ENCODE measurements at regions not wholly inside any gene's neighbourhood (a gene's known extent, or its start where the extent isn't known, plus 50 kb on each side); places are given as distances from the start of the nearest gene placed in this dataset.
"Not testable (repeated sequence)": the region's sequence is repeated elsewhere in the genome, so short reads cannot be mapped to it uniquely, and the experiment has no call there.

DNA sequence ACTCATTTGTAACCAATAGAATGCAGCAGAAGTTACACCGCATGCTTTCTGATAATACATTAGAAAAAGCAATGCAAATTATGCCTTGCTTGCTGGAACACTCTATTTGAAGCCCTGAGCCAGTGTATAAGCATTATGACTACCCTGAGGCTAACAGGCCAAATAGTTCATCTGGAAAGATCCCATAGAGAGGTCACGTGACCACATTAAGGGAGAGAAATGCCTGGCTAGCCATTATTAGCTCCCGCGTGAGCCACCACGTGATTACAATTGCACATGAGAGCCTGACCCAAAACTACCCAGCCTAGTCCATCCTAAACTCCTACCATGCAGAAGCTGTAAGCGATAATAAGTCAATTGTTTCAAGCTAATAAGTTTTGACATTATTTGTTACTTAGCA is 472.9 kb upstream of the GALNTL6 start:
- DNase-seq (ENCODE audit: low spot score) = no peak

DNA sequence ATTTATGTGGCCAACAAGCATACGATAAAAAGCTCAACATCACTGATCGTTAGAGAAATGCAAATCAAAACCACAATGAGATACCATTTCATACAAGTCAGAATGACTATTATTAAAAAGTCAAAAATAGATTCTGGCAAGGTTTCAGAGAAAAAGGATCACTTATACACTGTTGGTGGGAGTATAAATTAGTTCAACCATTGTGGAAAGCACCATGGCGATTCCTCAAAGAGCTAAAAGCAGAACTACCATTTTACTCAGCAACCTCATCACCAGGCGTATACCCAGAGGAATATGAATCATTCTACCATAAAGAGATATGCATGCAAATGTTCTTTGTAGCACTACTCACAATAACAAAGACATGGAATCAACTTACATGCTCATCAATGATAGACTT is 478.7 kb upstream of the GALNTL6 start:
- no peak for DNase-seq (ENCODE audit: low spot score)

DNA sequence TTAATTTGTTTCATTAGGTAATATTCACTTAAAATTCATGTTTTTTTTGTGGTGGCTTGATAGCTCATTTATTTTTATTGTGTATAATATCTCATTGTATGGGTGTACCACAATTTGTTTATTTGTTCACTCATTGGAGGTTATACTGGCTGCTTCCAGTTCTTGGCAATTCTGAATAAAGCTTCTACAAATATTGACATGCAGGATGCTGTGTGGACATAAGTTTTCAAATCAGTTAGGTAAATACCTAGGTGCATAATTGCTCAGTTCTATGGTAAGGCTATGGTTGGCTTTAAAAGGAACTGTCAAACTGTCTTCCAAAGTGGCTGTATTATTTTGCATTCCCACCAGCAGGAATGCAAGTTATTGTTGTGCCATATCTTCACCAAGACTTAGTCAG is 504.5 kb upstream of the GALNTL6 start:
- no peak for DNase-seq (ENCODE audit: low spot score)

DNA sequence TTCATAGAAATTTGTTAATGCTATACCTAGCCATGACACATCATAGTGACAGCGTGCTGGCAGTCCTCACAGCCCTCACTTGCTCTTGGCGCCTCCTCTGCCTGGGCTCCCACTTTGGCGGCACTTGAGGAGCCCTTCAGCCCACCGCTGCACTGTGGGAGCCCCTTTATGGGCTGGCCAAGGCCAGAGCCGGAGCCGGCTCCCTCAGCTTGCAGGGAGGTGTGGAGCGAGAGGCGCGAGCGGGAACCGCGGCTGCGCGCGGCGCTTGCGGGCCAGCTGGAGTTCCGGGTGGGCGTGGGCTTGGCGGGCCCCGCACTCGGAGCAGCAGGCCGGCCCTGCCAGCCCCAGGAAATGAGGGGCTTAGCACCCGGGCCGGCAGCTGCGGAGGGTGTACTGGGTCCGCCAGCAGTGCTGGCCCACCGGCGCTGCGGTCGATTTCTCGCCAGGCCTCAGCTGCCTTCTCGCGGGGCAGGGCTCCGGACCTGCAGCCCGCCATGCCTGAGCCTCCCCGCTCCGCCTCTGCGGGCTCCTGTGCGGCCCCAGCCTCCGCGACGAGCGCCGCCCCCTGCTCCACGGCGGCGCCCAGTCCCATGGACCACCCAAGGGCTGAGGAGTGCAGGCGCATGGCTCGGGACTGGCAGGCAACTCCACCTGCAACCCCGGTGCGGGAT is 515.0 kb upstream of the GALNTL6 start:
- not testable (repeated sequence) for DNase-seq (ENCODE audit: low spot score)

DNA sequence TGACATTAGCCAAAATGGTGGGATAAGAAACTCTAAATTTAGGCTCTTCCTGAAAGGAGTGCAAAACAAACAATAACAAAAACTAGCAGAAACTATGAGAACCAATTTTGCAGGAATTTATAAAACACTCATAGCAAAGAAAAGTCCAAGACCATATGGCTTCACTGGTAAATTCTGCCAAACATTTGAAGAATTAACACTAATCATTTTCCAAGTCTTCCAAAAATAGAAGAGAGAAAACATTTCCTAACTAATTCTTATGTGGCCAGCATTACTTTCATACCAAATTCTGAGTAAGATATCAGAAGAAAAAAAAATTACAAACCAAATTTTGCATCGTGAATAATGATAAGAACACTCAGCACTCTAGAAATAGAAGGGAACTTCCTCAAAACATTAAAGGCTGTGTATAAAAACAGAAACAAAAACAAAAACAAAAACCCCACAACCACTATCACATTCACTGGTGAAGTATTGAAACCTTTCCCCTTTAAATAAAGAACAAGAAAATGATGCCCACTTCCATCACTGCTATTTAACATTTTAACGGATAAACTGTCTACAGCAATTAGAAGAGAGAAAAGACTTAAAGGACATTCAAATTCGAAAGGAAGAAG is 524.3 kb upstream of the GALNTL6 start:
- DNase-seq (ENCODE audit: low spot score) = no peak

DNA sequence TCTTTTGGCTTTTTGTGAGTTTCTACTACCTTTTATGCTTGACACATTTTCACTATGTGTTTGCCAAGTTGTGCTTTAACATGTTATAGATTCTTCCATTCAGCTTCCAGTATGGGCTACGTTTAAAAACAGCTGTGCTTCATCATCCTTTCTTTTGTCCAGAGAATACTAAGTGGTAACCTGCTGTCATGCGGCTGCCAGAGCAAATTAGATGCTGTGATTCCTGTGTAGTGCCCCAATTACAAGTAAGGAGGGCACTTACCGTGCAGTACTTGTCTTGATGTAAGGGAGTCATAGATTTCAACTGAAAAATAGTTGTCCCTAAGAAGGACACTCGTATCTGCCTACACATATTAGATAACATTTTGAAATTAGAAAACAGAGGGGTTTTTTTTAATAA is 531.8 kb upstream of the GALNTL6 start:
- no peak for DNase-seq (ENCODE audit: low spot score)

DNA sequence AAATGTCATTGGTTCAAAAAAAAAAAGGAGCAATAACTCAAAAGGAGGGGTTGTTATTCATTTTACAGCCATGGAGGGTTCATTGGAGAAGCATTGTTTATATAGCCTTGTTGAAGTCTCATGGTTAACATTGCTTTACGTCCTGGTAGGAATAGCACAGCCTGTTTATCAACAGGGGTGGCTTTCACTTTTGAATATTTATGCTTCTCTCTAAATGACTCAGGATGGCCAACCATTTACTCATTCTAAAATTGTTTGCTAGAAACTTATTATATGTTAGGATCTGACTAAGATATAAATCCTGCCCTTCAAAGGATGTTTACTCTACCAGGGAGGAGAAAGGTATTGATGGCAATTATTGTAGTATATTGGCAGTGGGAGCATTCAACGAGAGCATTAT is 534.1 kb upstream of the GALNTL6 start:
- no peak for DNase-seq (ENCODE audit: low spot score)

DNA sequence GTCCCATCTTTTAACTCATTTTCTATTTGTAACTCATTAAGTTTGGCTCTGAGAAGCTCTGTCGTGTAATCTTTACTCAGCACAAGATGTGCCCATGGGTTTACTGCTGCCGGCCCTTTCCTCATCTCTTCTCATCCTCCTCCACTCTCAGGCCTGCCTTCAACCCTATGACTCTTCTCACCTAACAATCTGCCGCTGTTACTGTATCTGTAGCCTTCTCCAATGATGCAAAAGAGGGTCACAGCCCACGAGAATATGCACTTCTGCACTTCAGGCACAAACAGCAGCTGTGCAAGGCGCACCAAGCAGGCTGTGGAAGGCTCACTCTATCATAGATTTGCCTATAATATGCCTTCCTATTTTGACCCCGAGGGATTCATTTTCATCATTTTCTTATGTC is 546.5 kb upstream of the GALNTL6 start:
- no peak for DNase-seq (ENCODE audit: low spot score)

DNA sequence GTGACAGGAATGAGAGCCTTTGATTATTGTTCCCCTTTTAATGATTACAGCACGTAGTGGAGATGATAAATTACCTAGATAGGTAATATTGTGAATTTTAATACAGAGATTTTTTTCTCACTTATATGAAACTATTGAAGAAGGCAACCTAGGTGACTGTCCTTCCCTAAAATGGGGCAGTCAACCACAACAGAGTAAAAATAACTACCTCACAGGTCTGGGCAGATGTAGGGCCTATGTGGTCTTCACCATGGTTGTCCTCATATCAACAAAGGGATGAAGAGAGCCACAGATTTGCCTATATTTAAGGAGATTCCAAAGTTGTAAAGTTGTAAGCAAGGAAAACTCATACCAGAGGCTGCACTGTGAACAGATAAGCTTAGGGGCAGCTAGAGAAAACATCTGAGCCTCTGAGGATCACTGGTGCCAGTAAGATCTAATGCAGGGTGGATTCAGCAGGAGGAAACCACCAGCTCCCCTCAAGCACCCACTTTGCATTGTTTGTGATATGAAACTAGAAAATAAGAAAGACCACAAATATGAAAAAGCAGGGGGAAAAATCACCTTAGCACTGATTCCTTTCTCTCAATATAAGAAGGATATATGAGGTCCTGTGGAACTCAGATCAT is 547.9 kb upstream of the GALNTL6 start:
- no peak for DNase-seq (ENCODE audit: low spot score)

DNA sequence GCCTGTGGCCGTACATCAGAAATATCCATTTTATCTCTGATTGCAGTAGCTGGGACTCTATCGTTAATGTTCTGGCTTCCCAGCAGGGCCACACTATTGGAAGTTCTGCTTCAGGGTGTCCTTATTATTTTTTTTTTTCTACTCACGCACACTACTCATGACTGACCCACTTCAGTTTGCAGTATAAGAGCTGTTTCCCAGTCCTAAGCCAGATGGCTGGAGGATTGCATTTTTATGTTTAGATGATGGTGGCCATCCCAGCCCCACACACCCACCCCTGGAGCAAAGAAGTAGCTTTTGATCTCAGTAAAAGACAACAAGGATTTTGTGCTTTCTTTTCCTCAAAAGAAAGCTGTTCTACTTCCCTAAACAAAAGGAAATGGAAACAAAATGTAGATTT is 557.0 kb upstream of the GALNTL6 start:
- DNase-seq (ENCODE audit: low spot score) = no peak

DNA sequence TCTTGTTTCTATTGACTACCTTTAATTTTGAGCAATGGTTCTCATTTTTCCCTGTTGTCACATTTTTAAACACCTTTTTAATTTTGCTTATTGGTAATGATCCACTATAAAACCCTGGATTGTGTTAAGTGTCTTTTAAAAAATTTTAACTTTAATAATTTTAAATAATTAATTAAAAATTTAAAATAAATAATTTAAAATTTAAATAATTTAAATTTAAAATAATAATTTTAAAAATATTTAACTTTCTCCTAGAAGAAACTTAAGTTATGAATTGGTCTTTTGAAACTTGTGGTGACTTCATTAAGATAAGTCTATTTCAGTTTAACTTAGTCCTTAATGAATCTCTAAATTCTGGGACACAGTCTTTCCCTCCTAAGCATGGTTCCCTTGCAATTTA is 566.3 kb upstream of the GALNTL6 start:
- no peak for DNase-seq (ENCODE audit: low spot score)

DNA sequence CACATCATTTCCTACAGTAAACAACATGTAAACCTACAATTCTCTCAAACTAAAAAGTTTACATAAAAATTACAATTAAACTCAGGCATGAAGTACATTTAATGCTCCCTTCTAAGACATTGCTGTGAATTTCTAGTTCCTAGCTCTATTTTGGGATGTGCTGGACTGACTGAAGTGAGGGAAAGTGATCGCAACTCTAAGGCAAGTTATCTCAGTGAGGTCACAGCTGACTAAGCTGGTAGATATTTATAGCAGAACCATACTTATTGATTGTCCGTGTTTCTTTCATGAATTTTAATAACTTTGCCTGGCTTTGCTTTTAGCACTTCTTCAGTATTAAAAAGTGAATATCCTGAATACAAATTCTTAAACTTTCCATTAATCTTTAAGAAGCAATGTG is 570.4 kb upstream of the GALNTL6 start:
- no peak for DNase-seq (ENCODE audit: low spot score)

DNA sequence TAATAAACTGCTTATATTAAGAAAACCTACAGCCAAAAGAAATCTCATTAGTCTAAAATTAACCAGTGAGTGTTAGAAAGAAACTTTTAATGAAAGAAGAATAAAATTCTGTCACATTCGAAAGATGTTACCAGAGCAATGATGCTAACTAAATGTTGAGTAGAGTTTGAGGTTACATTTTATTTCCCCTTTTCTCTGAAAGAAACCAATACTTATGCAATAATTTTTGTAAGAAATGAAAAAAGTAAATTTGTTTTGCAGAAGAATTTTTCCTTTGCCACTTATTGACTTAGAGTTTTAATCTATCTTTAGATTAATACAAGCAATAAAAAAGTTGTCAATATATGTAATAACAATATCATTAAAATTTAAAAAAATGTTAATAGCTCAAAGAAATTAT is 574.0 kb upstream of the GALNTL6 start:
- DNase-seq (ENCODE audit: low spot score) = no peak

DNA sequence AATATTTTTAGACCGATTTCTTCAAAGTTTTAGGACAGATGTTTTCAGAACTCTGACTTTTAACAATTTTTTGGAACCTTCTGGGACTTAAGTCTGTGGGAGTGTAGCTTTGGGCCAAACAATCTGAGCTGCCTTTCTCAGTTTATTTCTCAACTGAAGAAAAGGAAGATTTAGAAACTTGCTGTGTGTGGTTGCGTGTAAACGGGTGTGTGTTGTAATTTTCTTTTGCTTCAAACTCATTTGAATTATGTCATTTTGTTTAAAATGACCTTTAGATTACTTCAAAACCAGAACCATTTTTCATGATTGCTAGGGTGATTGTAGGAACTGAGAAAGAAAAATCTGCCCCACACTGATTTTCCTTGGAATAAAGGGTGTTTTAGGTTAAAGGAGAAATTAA is 577.7 kb upstream of the GALNTL6 start:
- no peak for DNase-seq (ENCODE audit: low spot score)

DNA sequence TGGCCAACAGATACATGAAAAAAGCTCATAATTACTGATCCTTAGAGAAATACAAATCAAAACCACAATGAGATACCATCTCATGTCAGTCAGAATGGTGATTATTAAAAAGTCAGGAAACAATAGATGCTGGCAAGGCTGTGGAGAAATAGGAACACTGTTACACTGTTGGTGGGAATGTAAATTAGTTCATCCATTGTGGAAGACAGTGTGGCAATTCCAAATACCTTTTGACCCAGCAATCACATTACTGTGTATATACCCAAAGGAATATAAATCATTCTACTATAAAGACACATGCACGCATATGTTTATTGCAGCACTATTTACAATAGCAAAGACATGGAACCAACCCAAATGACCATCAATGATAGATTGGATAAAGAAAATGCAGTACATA is 583.9 kb upstream of the GALNTL6 start:
- not testable (repeated sequence) for DNase-seq (ENCODE audit: low spot score)

DNA sequence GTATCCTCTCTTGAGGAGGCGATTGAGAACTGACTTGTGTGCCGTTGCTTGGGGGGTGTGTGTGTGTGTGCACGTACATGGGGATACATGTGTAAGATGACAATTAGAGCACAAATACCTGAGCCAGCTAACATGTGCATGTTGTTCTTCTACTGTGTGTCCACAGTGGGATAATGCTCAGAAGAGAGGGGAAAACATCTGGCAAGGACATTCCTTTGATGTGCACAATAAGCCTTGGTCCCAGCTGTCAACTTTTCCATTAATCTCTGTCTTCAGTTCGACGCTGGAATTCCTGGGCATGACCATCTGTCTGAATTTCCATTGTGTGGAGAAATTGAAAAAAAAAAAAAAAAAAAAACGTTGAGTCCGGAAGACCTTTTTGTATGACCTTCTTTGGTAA is 592.0 kb upstream of the GALNTL6 start:
- DNase-seq (ENCODE audit: low spot score) = no peak

DNA sequence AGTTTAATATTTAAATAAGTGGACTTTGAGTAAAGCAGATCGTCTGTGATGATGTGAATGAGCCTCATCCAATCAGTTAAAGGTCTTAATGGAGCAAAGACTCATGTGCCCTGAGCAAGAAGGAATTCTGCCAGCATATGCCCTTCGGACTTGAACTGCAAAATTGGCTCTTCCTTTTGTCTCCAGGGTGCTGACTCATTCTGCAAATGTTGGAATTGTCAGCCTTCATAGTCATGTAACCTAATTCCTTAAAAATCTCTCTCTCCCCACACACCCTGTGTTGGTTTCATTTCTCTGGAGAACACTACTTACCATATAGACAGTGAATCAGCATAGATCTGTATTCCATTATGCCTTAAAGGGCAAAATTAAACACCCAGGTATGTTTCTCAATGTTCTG is 609.8 kb upstream of the GALNTL6 start:
- DNase-seq (ENCODE audit: low spot score) = no peak

DNA sequence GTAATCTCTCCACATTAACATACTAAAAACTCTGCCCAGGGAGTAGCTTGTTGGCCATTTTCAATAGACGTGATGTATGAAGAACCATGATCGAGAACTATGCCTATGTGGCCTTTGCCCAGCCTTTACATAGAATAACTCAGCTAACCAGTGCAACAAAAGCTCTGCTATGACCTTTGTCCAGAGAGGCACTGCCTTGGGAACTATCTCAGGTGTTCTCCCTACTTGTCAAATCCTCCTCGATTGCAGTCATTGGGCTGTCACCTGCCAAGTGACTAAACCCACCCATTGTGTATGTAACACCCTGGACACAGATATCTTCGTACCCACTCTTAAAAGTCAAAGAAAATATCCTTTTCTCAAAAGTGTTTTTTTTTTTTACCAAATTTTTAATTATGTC is 610.3 kb upstream of the GALNTL6 start:
- DNase-seq (ENCODE audit: low spot score) = no peak

DNA sequence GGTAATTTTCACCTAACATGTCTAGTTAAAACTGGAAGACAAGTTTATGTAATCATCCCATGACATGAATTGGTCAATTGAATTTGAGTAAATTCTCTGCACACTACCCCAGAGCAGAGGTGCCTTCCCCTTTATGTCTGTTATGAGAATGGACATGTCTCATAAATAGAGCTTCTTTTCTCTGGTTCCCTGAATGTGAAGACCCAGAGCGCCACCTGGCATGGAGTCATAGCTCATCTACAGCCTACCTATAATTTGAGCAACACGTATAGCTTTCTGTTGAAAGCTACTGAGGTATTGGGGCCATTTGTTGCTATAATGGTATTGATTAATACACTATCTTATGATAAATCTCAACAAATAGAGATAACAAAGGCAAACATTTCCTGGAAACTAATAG is 626.5 kb upstream of the GALNTL6 start:
- no peak for DNase-seq (ENCODE audit: low spot score)

DNA sequence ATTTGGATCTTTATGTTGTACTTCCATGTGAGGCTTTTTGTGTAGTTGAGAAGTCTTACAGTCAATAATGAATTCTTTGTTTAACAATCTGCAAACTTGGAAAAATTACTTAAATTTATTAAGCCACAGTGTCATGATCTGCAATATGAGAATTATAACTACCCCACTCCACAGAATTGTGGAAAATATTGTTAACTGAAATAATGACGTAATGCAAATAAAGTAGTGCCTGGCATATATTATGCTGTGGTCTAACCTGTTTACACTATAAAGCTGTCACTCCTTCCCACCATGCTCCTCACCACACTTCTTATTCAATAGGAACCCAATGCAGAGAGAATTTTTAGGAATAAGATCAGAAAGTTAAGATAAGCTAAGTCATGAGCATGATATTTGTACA is 632.1 kb upstream of the GALNTL6 start:
- no peak for DNase-seq (ENCODE audit: low spot score)

DNA sequence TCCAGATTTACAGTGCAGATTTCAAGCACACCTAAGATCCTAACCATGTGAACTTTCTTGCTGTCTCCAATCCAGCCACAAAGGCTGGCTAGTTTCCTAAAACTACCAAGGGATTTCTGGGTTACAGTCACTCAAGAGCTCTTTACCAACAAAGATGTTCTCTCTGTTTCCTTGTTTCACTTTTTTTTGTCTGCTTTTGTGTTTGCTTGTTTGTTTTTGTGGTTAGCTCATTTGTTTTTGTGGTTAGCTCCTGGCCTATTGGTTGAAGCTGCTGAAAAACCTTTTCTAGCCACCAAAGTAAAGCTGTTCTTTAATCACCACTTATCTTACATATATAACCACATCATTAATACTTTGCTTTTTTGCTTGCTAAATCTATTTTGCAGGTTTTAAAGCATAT is 642.5 kb upstream of the GALNTL6 start:
- DNase-seq (ENCODE audit: low spot score) = no peak

DNA sequence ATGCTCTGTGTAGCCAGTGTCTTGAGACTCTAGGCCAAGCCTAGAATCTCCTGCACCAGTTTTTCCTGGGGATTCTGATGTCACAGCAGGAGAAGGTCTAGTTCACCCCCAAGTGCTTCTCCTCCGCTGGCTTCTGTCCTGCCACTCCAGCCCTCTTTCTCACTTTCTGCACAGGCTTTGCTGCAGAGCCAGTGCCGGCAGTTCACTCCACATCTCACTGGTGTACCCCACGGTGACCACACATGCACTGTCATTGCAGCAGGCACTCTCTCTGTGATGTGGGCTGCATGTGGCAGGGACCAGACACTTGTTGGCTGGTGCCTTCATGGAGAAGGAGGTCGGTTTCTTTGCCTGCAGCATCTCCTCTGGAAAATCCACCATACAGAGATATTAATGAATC is 643.8 kb upstream of the GALNTL6 start:
- no peak for DNase-seq (ENCODE audit: low spot score)

DNA sequence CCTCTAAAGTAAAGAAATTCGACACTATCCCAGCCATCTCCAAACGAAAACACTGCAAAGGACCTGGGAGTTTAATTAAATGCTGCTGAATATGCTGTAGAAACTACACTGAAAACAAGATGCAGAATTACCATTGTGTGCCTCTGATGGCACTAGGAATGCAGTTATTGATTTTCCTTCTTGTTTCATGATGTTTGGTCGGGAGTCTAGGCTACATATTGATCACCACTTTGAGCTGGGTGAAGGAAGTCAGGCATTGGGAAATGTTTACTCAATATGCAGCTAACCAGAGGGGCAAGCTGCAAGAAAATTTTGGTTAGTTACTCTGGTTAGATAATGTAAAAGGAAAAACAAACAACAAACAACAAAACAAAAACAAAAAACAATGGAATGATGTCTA is 650.7 kb upstream of the GALNTL6 start:
- no peak for DNase-seq (ENCODE audit: low spot score)

Measured in HuH-7 (cell line).